K562 (cell line): ENCODE measurements at regions not wholly inside any gene's neighbourhood (a gene's known extent, or its start where the extent isn't known, plus 50 kb on each side); places are given as distances from the start of the nearest gene placed in this dataset.

Experiments used
- ATAC-seq: fragments of 200-7000 bp; cut with Tn5 transposase; 3 replicates; pipeline ENCODE4 v1.9.1; 2020; ENCODE audit warnings: moderate library complexity
- BruUV-seq: library from RNA; stranded (reverse); fragments of 400-500 nt; replicated peaks from 2 replicates; lab custom pipeline; 2021; lab: Mats Ljungman, UMichigan
- CTCF ChIA-PET: fragments of 300-600 bp; formaldehyde crosslinking; extraction: SDS; loops from one replicate; lab custom pipeline; 2021; ENCODE audit warnings: low intra/inter-chr PET ratio; lab: Yijun Ruan, JAX
- POLR2A ChIA-PET: fragments of 300-600, 350-650 bp; sonication (Branson Sonifier 250); formaldehyde crosslinking; extraction: SDS; loops from one replicate; lab custom pipeline; 2021; ENCODE audit warnings: antibody characterized with exemption, inconsistent platforms; lab: Yijun Ruan, JAX
- DNase-seq, 4 experiments: peaks; one replicate each; pipeline versions ENCODE4 v3.0.0 to v3.0.0-alpha.2; 2011 to 2018; ENCODE audit warnings: low spot score in 3 of 4, mixed read lengths in 3 of 4; ENCODE audit errors: extremely low read depth in 1 of 4
- FAIRE-seq: peaks from 2 replicates; lab custom pipeline; 2011; peaks lifted over from hg19 to GRCh38; lab: Jason Lieb, UNC
- H2AFZ ChIP-seq: 2 replicates; pipeline ENCODE4 v1.6.0; 2011; ENCODE audit warnings: low read depth, low read length, control low read depth, inconsistent platforms
- H3K27ac ChIP-seq: fragments of 200-600 bp; 3 replicates; pipeline ENCODE4 v1.8.0; 2011; ENCODE audit warnings: low read depth, mild to moderate bottlenecking, control low read depth, inconsistent platforms, low read length, moderate library complexity, mixed read lengths; ENCODE audit errors: extremely low read depth
- H3K27me3 ChIP-seq, 2 experiments: fragments of 300-600 bp in 1 of 2; 2 replicates in 1 of 2; 3 replicates in 1 of 2; pipeline versions ENCODE4 v1.6.0 to v1.8.0; 2011; ENCODE audit warnings: inconsistent platforms in 2 of 2, low read length in 2 of 2, mild to moderate bottlenecking in 1 of 2, mixed read lengths in 1 of 2, moderate library complexity in 1 of 2; ENCODE audit not compliant: control insufficient read depth in 2 of 2, insufficient read depth in 2 of 2
- H3K36me3 ChIP-seq: fragments of 300-600 bp; 3 replicates; pipeline ENCODE4 v1.8.0; 2011; ENCODE audit warnings: mild to moderate bottlenecking, low read length, inconsistent platforms; ENCODE audit not compliant: control insufficient read depth, insufficient read depth
- H3K4me1 ChIP-seq, 2 experiments: fragments of 200-600 bp in 1 of 2; replicated peaks in 1 of 2; 2 replicates in 1 of 2; 3 replicates in 1 of 2; pipeline versions ENCODE4 v1.5.1 to v1.8.0; 2011; ENCODE audit warnings: inconsistent platforms in 2 of 2, low read length in 2 of 2, mild to moderate bottlenecking in 1 of 2, mixed read lengths in 1 of 2, moderate library complexity in 1 of 2; ENCODE audit not compliant: control insufficient read depth in 2 of 2, insufficient read depth in 2 of 2
- H3K4me2 ChIP-seq: 2 replicates; pipeline ENCODE4 v1.6.1; 2011; ENCODE audit warnings: low read length, control low read depth, inconsistent platforms, mixed read lengths; ENCODE audit not compliant: insufficient read depth
- H3K4me3 ChIP-seq: fragments of 200-600 bp; sonication (generic), shearing (Covaris generic); 2 replicates; pipeline ENCODE4 v1.5.1; 2016; ENCODE audit warnings: control low read depth, inconsistent platforms
- H3K79me2 ChIP-seq: fragments of 200-600 bp; 3 replicates; pipeline ENCODE4 v1.8.0; 2011; ENCODE audit warnings: low read length, inconsistent platforms; ENCODE audit not compliant: control insufficient read depth, insufficient read depth
- H3K9ac ChIP-seq, 2 experiments: 2 replicates each; pipeline versions ENCODE4 v1.6.0 to v1.6.1; 2011; ENCODE audit warnings: low read depth in 2 of 2, low read length in 2 of 2, control low read depth in 1 of 2, inconsistent platforms in 1 of 2, mild to moderate bottlenecking in 1 of 2, mixed read lengths in 1 of 2; ENCODE audit not compliant: insufficient read depth in 1 of 2
- H3K9me1 ChIP-seq: one replicate; pipeline ENCODE4 v1.6.0; 2011; ENCODE audit warnings: inconsistent platforms, mild to moderate bottlenecking, low read length, moderate library complexity; ENCODE audit not compliant: control insufficient read depth, insufficient read depth
- H3K9me3 ChIP-seq: replicated peaks from 2 replicates; pipeline ENCODE4 v1.5.1; 2011; ENCODE audit warnings: low read depth, low read length, inconsistent platforms; ENCODE audit not compliant: control insufficient read depth, insufficient read depth
- H4K20me1 ChIP-seq: replicated peaks from 2 replicates; pipeline ENCODE4 v1.6.1; 2011; ENCODE audit warnings: low read length, inconsistent platforms, mixed read lengths; ENCODE audit not compliant: control insufficient read depth, insufficient read depth
- CBX3 ChIP-seq, 2 experiments: IDR thresholded peaks; 1 replicate in 1 of 2; 2 replicates in 1 of 2; pipeline ENCODE4 v1.6.1; 2012; ENCODE audit warnings: inconsistent platforms in 2 of 2, low read length in 2 of 2, borderline replicate concordance in 1 of 2, control low read depth in 1 of 2
- CREM ChIP-seq: IDR thresholded peaks from 2 replicates; pipeline ENCODE4 v1.6.1; 2014; ENCODE audit warnings: antibody characterized with exemption, low read depth
- CSDE1 ChIP-seq, 2 experiments: fragments of 450-650 bp; IDR thresholded peaks; 2 replicates each; pipeline ENCODE4 v1.6.1; 2016; ENCODE audit warnings: mild to moderate bottlenecking in 1 of 2
- FOXA1 ChIP-seq: fragments of 450-650 bp; IDR thresholded peaks from 2 replicates; pipeline ENCODE4 v1.6.1; 2016; ENCODE audit warnings: mild to moderate bottlenecking, borderline replicate concordance
- IFI16 ChIP-seq: fragments of 250-450 bp; sonication (Bioruptor Pico); IDR thresholded peaks from 2 replicates; pipeline ENCODE4 v2.1.2; 2022; ENCODE audit warnings: mild to moderate bottlenecking, inconsistent platforms
- PBX2 ChIP-seq, 2 experiments: IDR thresholded peaks in 1 of 2; conservative IDR thresholded peaks in 1 of 2; 2 replicates each; pipeline ENCODE4 v1.6.1; 2016; ENCODE audit warnings: low read depth in 2 of 2, mild to moderate bottlenecking in 1 of 2, missing compliant biosample characterization in 1 of 2, missing genetic modification characterization in 1 of 2, moderate library complexity in 1 of 2
- ZBTB17 ChIP-seq: fragments of 450-650 bp; formaldehyde crosslinking; IDR thresholded peaks from 2 replicates; pipeline ENCODE4 v1.4.0; 2020; ENCODE audit warnings: mild to moderate bottlenecking
- ZNF184 ChIP-seq: sonication (generic); formaldehyde crosslinking; IDR thresholded peaks from 2 replicates; pipeline ENCODE4 v1.5.0; 2020; ENCODE audit warnings: missing genetic modification reagents
- ZNF384 ChIP-seq: IDR thresholded peaks from 2 replicates; pipeline ENCODE4 v1.6.1; 2012; ENCODE audit warnings: low read depth, low read length, improper control_type of control experiment
- ZNF764 ChIP-seq: fragments of 250-450 bp; sonication (Bioruptor Pico); IDR thresholded peaks from 2 replicates; pipeline ENCODE4 v1.4.0; 2020; ENCODE audit warnings: low read depth, mild to moderate bottlenecking, moderate library complexity
- ZNF780A ChIP-seq: fragments of 250-450 bp; sonication (Bioruptor Pico); IDR thresholded peaks from 2 replicates; pipeline ENCODE4 v1.5.0; 2021; ENCODE audit warnings: mild to moderate bottlenecking
- WGBS: fragments of 100-300 bp; shearing (Covaris generic); methylation state at CpG from one replicate; pipeline ENCODE4 v1.1.6; 2016; ENCODE audit warnings: low coverage, mixed read lengths; ENCODE audit not compliant: insufficient coverage; ENCODE audit errors: missing lambda C conversion rate; 5-methylcytosine and 5-hydroxymethylcytosine counted together
- in situ Hi-C: fragments of 300-500 bp; cut with MboI; formaldehyde crosslinking; loops from 4 replicates; pipeline ENCODE4 v1.15.0; 2018; ENCODE audit warnings: inconsistent platforms, mixed read lengths
- intact Hi-C: fragments of 100-400 bp; cut with micrococcal nuclease; formaldehyde crosslinking; loops from 2 replicates; pipeline ENCODE4 v1.14.2; 2022
- TF ChIP-seq, protein P1 (sequence below): fragments of 450-650 bp; formaldehyde crosslinking; IDR thresholded peaks from 2 replicates; pipeline ENCODE4 v1.4.0; 2022; ENCODE audit warnings: missing genetic modification characterization

GRCh38 chrY:19321701-19322100 is 422.8 kb downstream of the KDM5D start:
- Histone ChIP-seq H3K79me2 (no peaks in the 10 kb centered on the region), H3K4me1 (no peaks in the 10 kb centered on the region), H3K36me3 (no peaks in the 10 kb centered on the region), H3K4me2 (no peak overlapping the region), H3K27ac (no peak overlapping the region), H3K9ac (no peak overlapping the region), H3K9me3 (no peaks in the 10 kb centered on the region), H3K9me1 (no peaks in the 10 kb centered on the region), H2AFZ (no peak overlapping the region), H3K27me3 (no peaks in the 10 kb centered on the region), H3K4me3 (no peak overlapping the region), H4K20me1 (no peaks in the 10 kb centered on the region)
- DNase-seq (no peak), FAIRE-seq (no peak), ATAC-seq (no peak)
- intact Hi-C loops (no loop called here), in situ Hi-C loops (no loop called here)
- TF ChIP-seq, protein P1, sequence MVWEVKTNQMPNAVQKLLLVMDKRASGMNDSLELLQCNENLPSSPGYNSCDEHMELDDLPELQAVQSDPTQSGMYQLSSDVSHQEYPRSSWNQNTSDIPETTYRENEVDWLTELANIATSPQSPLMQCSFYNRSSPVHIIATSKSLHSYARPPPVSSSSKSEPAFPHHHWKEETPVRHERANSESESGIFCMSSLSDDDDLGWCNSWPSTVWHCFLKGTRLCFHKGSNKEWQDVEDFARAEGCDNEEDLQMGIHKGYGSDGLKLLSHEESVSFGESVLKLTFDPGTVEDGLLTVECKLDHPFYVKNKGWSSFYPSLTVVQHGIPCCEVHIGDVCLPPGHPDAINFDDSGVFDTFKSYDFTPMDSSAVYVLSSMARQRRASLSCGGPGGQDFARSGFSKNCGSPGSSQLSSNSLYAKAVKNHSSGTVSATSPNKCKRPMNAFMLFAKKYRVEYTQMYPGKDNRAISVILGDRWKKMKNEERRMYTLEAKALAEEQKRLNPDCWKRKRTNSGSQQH (CRISPR knock-in tag): no peak
- TF ChIP-seq FOXA1 (no peak), CREM (no peak), CBX3 (IDR thresholded peaks at IDR 0.05; ENCODE audit: borderline replicate concordance in 1 of 2, low read length in 2 of 2) (no peak), IFI16 (CRISPR knock-in tag) (no peak), PBX2 (CRISPR knock-in tag; IDR thresholded peaks at IDR 0.05; ENCODE audit: low read depth) (no peak), PBX2 (tag; conservative IDR thresholded peaks at IDR 0.05; ENCODE audit: low read depth) (no peak), ZNF184 (CRISPR knock-in tag) (no peak), ZNF384 (no peak), ZNF780A (CRISPR knock-in tag) (no peak), CSDE1 (IDR thresholded peaks at IDR 0.05) (no peak), ZNF764 (no peak), ZBTB17 (CRISPR knock-in tag) (no peak)
- POLR2A ChIA-PET: no interaction called here
- no TSS peak for BruUV-seq
- no CpG with 5 or more reads among the region's 3 CpGs for WGBS
- CTCF ChIA-PET: no interaction called here
